Uterus (tissue), 3 donors: ENCODE measurements at regions not wholly inside any gene's neighbourhood (a gene's known extent, or its start where the extent isn't known, plus 50 kb on each side); places are given as distances from the start of the nearest gene placed in this dataset.
"Not testable (repeated sequence)": the region's sequence is repeated elsewhere in the genome, so short reads cannot be mapped to it uniquely, and the experiment has no call there.

ENCODE experiments used
- DNase-seq, 2 donors: peaks; one replicate each; pipeline ENCODE4 v3.0.0-alpha.2; 2019 to 2020
- H3K27ac ChIP-seq, 2 donors: fragments of 200-600 bp; sonication (generic); 1 replicate in 1 of 2; 2 replicates in 1 of 2; pipeline ENCODE4 v1.5.1; 2016 to 2018
- H3K27me3 ChIP-seq, 2 donors: fragments of 200-600 bp; sonication (generic); one replicate each; pipeline ENCODE4 v1.5.1; 2018 to 2019; ENCODE audit warnings: control low read depth in 1 of 2
- H3K36me3 ChIP-seq, 2 donors: fragments of 200-600 bp; sonication (generic); one replicate each; pipeline ENCODE4 v1.5.1; 2019; ENCODE audit warnings: control low read depth in 1 of 2
- H3K4me1 ChIP-seq, 2 donors: fragments of 200-600 bp; sonication (generic); one replicate each; pipeline ENCODE4 v1.5.1; 2018 to 2019; ENCODE audit warnings: control low read depth in 1 of 2
- H3K4me3 ChIP-seq, 2 donors: fragments of 200-600 bp; sonication (generic); 1 replicate in 1 of 2; 2 replicates in 1 of 2; pipeline ENCODE4 v1.5.1; 2018 to 2019; ENCODE audit warnings: mild to moderate bottlenecking in 1 of 2
- H3K9me3 ChIP-seq, 2 donors: fragments of 200-600 bp; sonication (generic); one replicate each; pipeline ENCODE4 v1.5.1; 2019; ENCODE audit warnings: control low read depth in 1 of 2
- CTCF ChIP-seq, 4 experiments: fragments of 200-600 bp in 2 of 4; fragments of 450-650 bp in 2 of 4; sonication (generic) in 2 of 4; IDR thresholded peaks; one replicate each; pipeline ENCODE4 v1.5.1; 2016 to 2019; ENCODE audit warnings: antibody characterized with exemption in 4 of 4, mild to moderate bottlenecking in 2 of 4, moderate library complexity in 1 of 4
- POLR2A ChIP-seq, 2 donors: fragments of 450-650 bp; IDR thresholded peaks; one replicate each; pipeline ENCODE4 v1.6.1; 2016; ENCODE audit warnings: antibody characterized with exemption in 2 of 2, mild to moderate bottlenecking in 1 of 2, moderate library complexity in 1 of 2
- intact Hi-C: fragments of 100-400 bp; cut with DNase I; formaldehyde crosslinking; loops from one replicate; pipeline ENCODE4 v1.15.1; 2023; ENCODE audit warnings: low total_unique reads
- donor health status: DM: yes; HTN: yes; CAD: no.

DNA sequence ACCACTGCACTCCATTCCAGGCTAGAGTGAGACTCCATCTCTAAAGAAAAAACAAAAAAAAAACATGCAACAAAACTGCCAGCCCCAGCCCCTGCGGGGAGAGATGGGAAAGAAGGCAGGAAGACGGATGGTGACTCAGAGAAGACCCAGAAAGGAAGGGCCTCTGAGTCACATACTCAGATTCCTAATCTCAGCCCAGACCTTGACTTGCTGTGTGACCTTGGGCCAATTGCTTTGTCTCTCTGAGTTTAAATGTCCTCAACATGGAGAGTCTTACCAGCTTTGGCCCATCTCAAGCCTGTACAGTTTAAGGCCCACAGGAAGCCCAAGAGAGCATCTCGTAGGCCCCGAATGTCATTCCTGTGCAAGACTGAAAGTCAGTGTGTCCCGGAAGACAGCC, 86.5 kb upstream of the LHX1 start:
- Histone ChIP-seq H3K27ac (no peak overlapping the region), H3K9me3 (no peaks in the 10 kb centered on the region), H3K27me3 (no peaks in the 10 kb centered on the region), H3K4me1 (no peaks in the 10 kb centered on the region), H3K36me3 (no peaks in the 10 kb centered on the region), H3K4me3 (no peak overlapping the region)
- DNase-seq = no peak
- TF ChIP-seq CTCF (IDR thresholded peaks at IDR 0.05) (no peak), POLR2A (IDR thresholded peaks at IDR 0.05) (no peak)
- intact Hi-C loops = no loop called here

DNA sequence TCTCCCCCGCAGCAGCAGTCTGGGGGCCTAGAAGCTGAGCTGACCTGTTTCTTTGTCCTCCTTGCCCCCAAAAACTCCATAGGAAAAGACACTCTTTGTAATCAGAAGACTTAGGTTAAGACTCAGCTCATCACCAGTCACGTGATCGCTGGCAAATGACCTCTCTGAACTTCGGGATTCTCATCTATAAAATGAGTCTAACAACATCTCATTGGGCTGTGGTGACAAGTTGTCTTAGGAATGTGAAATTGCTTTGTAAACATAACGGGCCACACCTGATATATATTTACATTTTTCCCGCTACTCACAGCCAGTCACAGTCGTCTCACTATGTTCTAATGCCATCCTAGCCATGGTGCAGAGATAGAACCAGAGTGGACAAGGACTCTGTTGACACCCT, 86.0 kb upstream of the LHX1 start:
- no peaks in the 10 kb centered on the region for H3K9me3 ChIP-seq
- no peak overlapping the region for H3K27ac ChIP-seq
- no peak overlapping the region for H3K4me3 ChIP-seq
- no peak for TF ChIP-seq CTCF (IDR thresholded peaks at IDR 0.05)
- no peak for TF ChIP-seq POLR2A (IDR thresholded peaks at IDR 0.05)
- H3K36me3 ChIP-seq = no peaks in the 10 kb centered on the region
- intact Hi-C loops = no loop called here
- DNase-seq = no peak
- H3K4me1 ChIP-seq = no peaks in the 10 kb centered on the region
- no peaks in the 10 kb centered on the region for H3K27me3 ChIP-seq

DNA sequence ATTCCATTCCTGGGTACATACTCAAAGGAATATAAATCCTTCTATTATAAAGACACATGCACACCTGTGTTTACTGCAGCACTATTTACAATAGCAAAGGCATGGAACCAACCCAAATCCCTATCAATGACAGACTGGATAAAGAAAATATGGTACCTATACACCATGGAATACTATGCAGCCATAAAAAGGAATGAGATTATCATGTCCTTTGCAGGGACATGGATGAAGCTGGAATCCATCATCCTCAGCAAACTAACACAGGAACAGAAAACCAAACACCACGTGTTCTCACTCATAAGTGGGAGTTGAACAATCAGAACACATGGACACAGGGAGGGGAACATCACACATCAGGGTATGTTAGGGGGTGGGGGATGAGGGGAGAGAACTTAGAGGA, 84.8 kb upstream of the LHX1 start:
- intact Hi-C loops, H3K36me3 ChIP-seq, H3K27ac ChIP-seq, H3K27me3 ChIP-seq, DNase-seq, H3K4me3 ChIP-seq, H3K4me1 ChIP-seq, H3K9me3 ChIP-seq: not testable (repeated sequence)

DNA sequence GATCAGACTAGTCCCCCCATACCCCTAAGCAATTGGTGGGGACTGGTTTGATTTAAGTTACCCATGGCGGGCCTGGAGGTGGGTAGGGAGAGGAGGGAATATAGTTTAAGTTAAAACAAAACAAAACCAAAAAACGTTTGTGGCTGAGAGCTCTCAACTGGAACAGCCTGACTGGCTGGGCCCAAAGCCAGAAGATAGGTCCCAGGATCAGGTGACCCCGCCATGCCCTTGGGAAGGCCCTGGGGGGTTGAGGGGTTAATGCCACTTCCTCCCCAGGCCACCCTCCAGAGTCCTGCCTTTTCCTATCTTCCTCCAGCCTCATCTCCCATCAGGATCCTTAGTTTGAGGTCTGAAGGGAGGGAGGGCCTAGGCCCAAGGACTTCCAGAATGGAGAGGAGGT, 82.3 kb upstream of the LHX1 start:
- no peak for TF ChIP-seq POLR2A (IDR thresholded peaks at IDR 0.05)
- no peak for TF ChIP-seq CTCF (IDR thresholded peaks at IDR 0.05)
- Histone ChIP-seq H3K4me3 (no peak overlapping the region), H3K4me1 (no peaks in the 10 kb centered on the region), H3K27ac (no peak overlapping the region), H3K36me3 (no peaks in the 10 kb centered on the region), H3K9me3 (no peaks in the 10 kb centered on the region), H3K27me3 (no peaks in the 10 kb centered on the region)
- intact Hi-C loops = no loop called here
- DNase-seq = no peak

GRCh38 chr17:36855459-36855858, 81.8 kb upstream of the LHX1 start:
- DNase-seq = no peak
- H3K9me3 ChIP-seq = no peaks in the 10 kb centered on the region
- no peak overlapping the region for H3K4me3 ChIP-seq
- no peaks in the 10 kb centered on the region for H3K36me3 ChIP-seq
- H3K27ac ChIP-seq = no peak overlapping the region
- H3K4me1 ChIP-seq = no peaks in the 10 kb centered on the region
- intact Hi-C loops = no loop called here
- TF ChIP-seq CTCF (IDR thresholded peaks at IDR 0.05) = no peak
- TF ChIP-seq POLR2A (IDR thresholded peaks at IDR 0.05) = no peak
- H3K27me3 ChIP-seq = no peaks in the 10 kb centered on the region

DNA sequence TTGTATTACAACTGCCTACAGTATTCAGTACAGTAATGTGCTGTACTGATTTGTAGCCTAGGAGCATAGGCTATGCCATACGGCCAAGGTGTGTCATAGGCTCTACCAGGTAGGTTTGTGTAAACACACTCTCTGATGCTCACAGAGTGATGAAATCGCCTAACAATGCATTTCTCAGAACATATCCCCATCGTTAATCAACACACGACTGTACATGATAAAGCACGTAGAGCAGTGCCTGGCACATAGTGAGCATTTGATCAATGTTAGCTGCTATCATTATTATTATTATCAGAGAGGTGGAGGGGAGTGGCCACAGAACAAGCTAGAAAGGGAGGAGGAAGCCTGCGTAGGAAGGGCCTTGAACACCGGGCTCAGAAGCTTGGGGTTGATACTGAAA, 81.1 kb upstream of the LHX1 start:
- no peaks in the 10 kb centered on the region for H3K27me3 ChIP-seq
- H3K9me3 ChIP-seq = no peaks in the 10 kb centered on the region
- TF ChIP-seq CTCF (IDR thresholded peaks at IDR 0.05) = no peak
- no peak for TF ChIP-seq POLR2A (IDR thresholded peaks at IDR 0.05)
- no peaks in the 10 kb centered on the region for H3K4me1 ChIP-seq
- no peak overlapping the region for H3K27ac ChIP-seq
- H3K36me3 ChIP-seq = no peaks in the 10 kb centered on the region
- DNase-seq = no peak
- intact Hi-C loops = no loop called here
- H3K4me3 ChIP-seq = no peak overlapping the region
